ENCODE measurements at regions not wholly inside any gene's neighbourhood (a gene's known extent, or its start where the extent isn't known, plus 50 kb on each side); places are given as distances from the start of the nearest gene placed in this dataset.

- Histone ChIP-seq H3K4me3 (no peak overlapping the region), H3K4me1 (ENCODE audit: control insufficient read depth, insufficient read depth, low read length) (no peaks in the 10 kb centered on the region), H3K27ac (ENCODE audit: control insufficient read depth, insufficient read depth) (no peak overlapping the region), H3K27me3 (replicated peaks in 1 of 2; ENCODE audit: control insufficient read depth in 2 of 2, insufficient read depth in 2 of 2, low read length in 1 of 2) (no peaks in the 10 kb centered on the region), H4K20me1 (ENCODE audit: control insufficient read depth, insufficient read depth) (no peaks in the 10 kb centered on the region), H3K9ac (ENCODE audit: control insufficient read depth, insufficient read depth, low read length) (no peak overlapping the region), H3K9me3 (replicated peaks; ENCODE audit: control insufficient read depth, insufficient read depth, low read length) (no peaks in the 10 kb centered on the region), H3K4me2 (ENCODE audit: control insufficient read depth, insufficient read depth) (no peak overlapping the region), H2AFZ (ENCODE audit: control insufficient read depth, low read depth, low read length) (no peak overlapping the region), H3K79me2 (ENCODE audit: control insufficient read depth, insufficient read depth, low read length) (no peaks in the 10 kb centered on the region), H3K36me3 (ENCODE audit: control insufficient read depth in 2 of 2, insufficient read depth in 2 of 2, low read length in 1 of 2) (no peaks in the 10 kb centered on the region)
- ChIA-PET POLR2A (interaction anchor here (0.6 kb wide), 2 partner anchors 85 to 1146 kb away, joined by 3 read pairs; no protein-coding TSS in a partner anchor), SMC1A (ENCODE audit: uncharacterized antibody, unreplicated experiment) (no interaction called here), RAD21 (ENCODE audit: unreplicated experiment) (no interaction called here), CTCF (no interaction called here)
- ATAC-seq, result no peak
- FAIRE-seq, result no peak
- BruUV-seq (replicated peaks), result no TSS peak
- in situ Hi-C loops (cut with MboI), result no loop called here
- intact Hi-C loops (cut with micrococcal nuclease; ENCODE audit: unreplicated experiment), result no loop called here
- no peak for DNase-seq (ENCODE audit: low read depth, low spot score)
- 79% methylated on average over 8 of the region's 8 CpGs for WGBS (ENCODE audit: insufficient coverage, insufficient replicate concordance, low lambda C conversion rate, missing lambda C conversion rate)
- TF ChIP-seq BRCA1 (IDR thresholded peaks at IDR 0.05; ENCODE audit: low read depth, low read length), result no peak
- TF ChIP-seq GABPA (IDR thresholded peaks at IDR 0.05; ENCODE audit: low read depth), result no peak
- TF ChIP-seq, protein P1, sequence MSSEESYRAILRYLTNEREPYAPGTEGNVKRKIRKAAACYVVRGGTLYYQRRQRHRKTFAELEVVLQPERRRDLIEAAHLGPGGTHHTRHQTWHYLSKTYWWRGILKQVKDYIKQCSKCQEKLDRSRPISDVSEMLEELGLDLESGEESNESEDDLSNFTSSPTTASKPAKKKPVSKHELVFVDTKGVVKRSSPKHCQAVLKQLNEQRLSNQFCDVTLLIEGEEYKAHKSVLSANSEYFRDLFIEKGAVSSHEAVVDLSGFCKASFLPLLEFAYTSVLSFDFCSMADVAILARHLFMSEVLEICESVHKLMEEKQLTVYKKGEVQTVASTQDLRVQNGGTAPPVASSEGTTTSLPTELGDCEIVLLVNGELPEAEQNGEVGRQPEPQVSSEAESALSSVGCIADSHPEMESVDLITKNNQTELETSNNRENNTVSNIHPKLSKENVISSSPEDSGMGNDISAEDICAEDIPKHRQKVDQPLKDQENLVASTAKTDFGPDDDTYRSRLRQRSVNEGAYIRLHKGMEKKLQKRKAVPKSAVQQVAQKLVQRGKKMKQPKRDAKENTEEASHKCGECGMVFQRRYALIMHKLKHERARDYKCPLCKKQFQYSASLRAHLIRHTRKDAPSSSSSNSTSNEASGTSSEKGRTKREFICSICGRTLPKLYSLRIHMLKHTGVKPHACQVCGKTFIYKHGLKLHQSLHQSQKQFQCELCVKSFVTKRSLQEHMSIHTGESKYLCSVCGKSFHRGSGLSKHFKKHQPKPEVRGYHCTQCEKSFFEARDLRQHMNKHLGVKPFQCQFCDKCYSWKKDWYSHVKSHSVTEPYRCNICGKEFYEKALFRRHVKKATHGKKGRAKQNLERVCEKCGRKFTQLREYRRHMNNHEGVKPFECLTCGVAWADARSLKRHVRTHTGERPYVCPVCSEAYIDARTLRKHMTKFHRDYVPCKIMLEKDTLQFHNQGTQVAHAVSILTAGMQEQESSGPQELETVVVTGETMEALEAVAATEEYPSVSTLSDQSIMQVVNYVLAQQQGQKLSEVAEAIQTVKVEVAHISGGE (CRISPR knock-in tag; IDR thresholded peaks at IDR 0.05), result no peak
- TF ChIP-seq CHD2 (IDR thresholded peaks at IDR 0.05; ENCODE audit: borderline replicate concordance, low read depth, low read length), result no peak
- TF ChIP-seq, protein P2, sequence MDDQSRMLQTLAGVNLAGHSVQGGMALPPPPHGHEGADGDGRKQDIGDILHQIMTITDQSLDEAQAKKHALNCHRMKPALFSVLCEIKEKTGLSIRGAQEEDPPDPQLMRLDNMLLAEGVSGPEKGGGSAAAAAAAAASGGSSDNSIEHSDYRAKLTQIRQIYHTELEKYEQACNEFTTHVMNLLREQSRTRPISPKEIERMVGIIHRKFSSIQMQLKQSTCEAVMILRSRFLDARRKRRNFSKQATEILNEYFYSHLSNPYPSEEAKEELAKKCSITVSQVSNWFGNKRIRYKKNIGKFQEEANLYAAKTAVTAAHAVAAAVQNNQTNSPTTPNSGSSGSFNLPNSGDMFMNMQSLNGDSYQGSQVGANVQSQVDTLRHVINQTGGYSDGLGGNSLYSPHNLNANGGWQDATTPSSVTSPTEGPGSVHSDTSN (IDR thresholded peaks at IDR 0.05; ENCODE audit: insufficient replicate concordance, low read depth, low read length), result no peak
- no peak for TF ChIP-seq MYC (IDR thresholded peaks at IDR 0.05; ENCODE audit: insufficient read depth, insufficient read length, insufficient replicate concordance, low read length, severe bottlenecking)
Measured at GRCh38 chr6:65786815-65787214, 79.8 kb upstream of the EYS start.
